ENCODE measurements at regions not wholly inside any gene's neighbourhood (a gene's known extent, or its start where the extent isn't known, plus 50 kb on each side); places are given as distances from the start of the nearest gene placed in this dataset.

GRCh38 chr15:66876421-66876730 lies 174.3 kb downstream of the SMAD6 start:
- H3K36me3 Mint-ChIP-seq (ENCODE audit: insufficient read depth): no peaks in the 10 kb centered on the region
- peaks cover 13% of the 10 kb centered on the region for H3K4me1 Mint-ChIP-seq (ENCODE audit: low read depth)
- no peaks in the 10 kb centered on the region for H3K9me3 Mint-ChIP-seq (ENCODE audit: low read depth)
- H3K27me3 Mint-ChIP-seq: peaks cover 14% of the 10 kb centered on the region
- no peak for DNase-seq (ENCODE audit: low spot score, unreplicated experiment)
- no peak for TF ChIP-seq CTCF (IDR thresholded peaks at IDR 0.05; ENCODE audit: unreplicated experiment)
- no peak overlapping the region for H3K27ac Mint-ChIP-seq
- no peak overlapping the region for H3K4me3 Mint-ChIP-seq (ENCODE audit: low read depth)

- Mint-ChIP-seq H3K36me3 (ENCODE audit: insufficient read depth) (no peaks in the 10 kb centered on the region), H3K4me3 (ENCODE audit: low read depth) (no peak overlapping the region), H3K27ac (no peak overlapping the region), H3K27me3 (peaks cover 14% of the 10 kb centered on the region), H3K9me3 (ENCODE audit: low read depth) (no peaks in the 10 kb centered on the region), H3K4me1 (ENCODE audit: low read depth) (peaks cover 11% of the 10 kb centered on the region)
- no peak for DNase-seq (ENCODE audit: low spot score, unreplicated experiment)
- TF ChIP-seq CTCF (IDR thresholded peaks at IDR 0.05; ENCODE audit: unreplicated experiment): no peak
Measured at GRCh38 chr15:66876731-66877476, 174.9 kb downstream of the SMAD6 start.

GRCh38 chr15:66877477-66878271 lies 175.6 kb downstream of the SMAD6 start:
- H3K4me3 Mint-ChIP-seq (ENCODE audit: low read depth): no peak overlapping the region
- no peaks in the 10 kb centered on the region for H3K9me3 Mint-ChIP-seq (ENCODE audit: low read depth)
- H3K27me3 Mint-ChIP-seq: peaks cover 14% of the 10 kb centered on the region
- no peaks in the 10 kb centered on the region for H3K36me3 Mint-ChIP-seq (ENCODE audit: insufficient read depth)
- peaks cover 6% of the 10 kb centered on the region for H3K4me1 Mint-ChIP-seq (ENCODE audit: low read depth)
- TF ChIP-seq CTCF (IDR thresholded peaks at IDR 0.05; ENCODE audit: unreplicated experiment): no peak
- H3K27ac Mint-ChIP-seq: no peak overlapping the region
- DNase-seq (ENCODE audit: low spot score, unreplicated experiment): no peak

- Mint-ChIP-seq H3K4me3 (ENCODE audit: low read depth) (no peak overlapping the region), H3K9me3 (ENCODE audit: low read depth) (no peaks in the 10 kb centered on the region), H3K36me3 (ENCODE audit: insufficient read depth) (no peaks in the 10 kb centered on the region), H3K4me1 (ENCODE audit: low read depth) (peaks cover 11% of the 10 kb centered on the region), H3K27ac (no peak overlapping the region), H3K27me3 (peaks cover 14% of the 10 kb centered on the region)
- no peak for TF ChIP-seq CTCF (IDR thresholded peaks at IDR 0.05; ENCODE audit: unreplicated experiment)
- DNase-seq (ENCODE audit: low spot score, unreplicated experiment): no peak
Measured at GRCh38 chr15:66878761-66879160, 176.7 kb downstream of the SMAD6 start.

GRCh38 chr15:66879531-66880368 lies 177.7 kb downstream of the SMAD6 start:
- Mint-ChIP-seq H3K36me3 (ENCODE audit: insufficient read depth) (no peaks in the 10 kb centered on the region), H3K4me3 (ENCODE audit: low read depth) (no peak overlapping the region), H3K4me1 (ENCODE audit: low read depth) (peaks cover 16% of the 10 kb centered on the region), H3K27ac (no peak overlapping the region), H3K9me3 (ENCODE audit: low read depth) (no peaks in the 10 kb centered on the region), H3K27me3 (peaks cover 14% of the 10 kb centered on the region)
- no peak for TF ChIP-seq CTCF (IDR thresholded peaks at IDR 0.05; ENCODE audit: unreplicated experiment)
- DNase-seq (ENCODE audit: low spot score, unreplicated experiment): no peak

Data from progenitor cell of endocrine pancreas (in vitro differentiated cells).